ENCODE measurements at regions not wholly inside any gene's neighbourhood (a gene's known extent, or its start where the extent isn't known, plus 50 kb on each side); places are given as distances from the start of the nearest gene placed in this dataset.
A peak's percentile ranks its signal among the peaks of the same experiment; 100 is the strongest.

DNA sequence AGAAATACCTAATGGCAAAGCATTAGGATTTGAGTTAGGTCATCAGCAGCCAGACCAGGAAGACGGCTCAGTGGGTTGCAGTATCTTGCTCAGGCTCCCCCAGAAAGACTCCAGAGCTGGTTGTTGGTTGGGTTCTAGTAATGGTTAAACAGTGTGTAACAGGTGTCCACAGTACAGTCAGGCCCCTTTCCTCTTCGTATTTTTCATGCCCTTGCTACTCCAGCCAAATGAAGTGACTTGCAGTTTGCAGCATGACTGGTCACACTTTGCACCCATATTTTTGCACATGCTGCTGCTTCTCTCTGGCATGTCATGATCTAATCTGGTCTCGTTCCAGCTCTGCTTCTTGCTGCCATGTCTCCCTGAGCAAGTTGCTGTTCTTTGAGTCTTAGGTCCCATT, 60.6 kb upstream of the TRPC7 start:
- ATAC-seq (replicated peaks) (no peak), DNase-seq (no peak)
- no peak overlapping the region for H3K4me3 Mint-ChIP-seq
- peaks cover 0 to 6% of the 10 kb centered on the region in 2 donors for H3K9me3 Mint-ChIP-seq
- H3K4me1 Mint-ChIP-seq (ENCODE audit: low read depth in 2 of 2) = no peaks in the 10 kb centered on the region
- H3K27me3 Mint-ChIP-seq = no peaks in the 10 kb centered on the region
- no peaks in the 10 kb centered on the region for H3K36me3 Mint-ChIP-seq (ENCODE audit: insufficient read depth)
- H3K27ac Mint-ChIP-seq = no peak overlapping the region

- Mint-ChIP-seq H3K4me3 (no peak overlapping the region), H3K4me1 (ENCODE audit: low read depth in 2 of 2) (no peaks in the 10 kb centered on the region), H3K36me3 (ENCODE audit: insufficient read depth) (no peaks in the 10 kb centered on the region), H3K27me3 (no peaks in the 10 kb centered on the region), H3K27ac (no peak overlapping the region), H3K9me3 (peaks cover 0 to 6% of the 10 kb centered on the region in 2 donors)
- ATAC-seq (replicated peaks) (peak; percentile 39), DNase-seq (peak; percentile 20 to 40 (median 38))
These were observed 59.7 kb upstream of the TRPC7 start for GRCh38 chr5:136424835-136425584.

- H3K27ac Mint-ChIP-seq = no peak overlapping the region
- no peaks in the 10 kb centered on the region for H3K4me1 Mint-ChIP-seq (ENCODE audit: low read depth in 2 of 2)
- DNase-seq (no peak), ATAC-seq (replicated peaks) (no peak)
- no peaks in the 10 kb centered on the region for H3K27me3 Mint-ChIP-seq
- peaks cover 0 to 6% of the 10 kb centered on the region in 2 donors for H3K9me3 Mint-ChIP-seq
- H3K36me3 Mint-ChIP-seq (ENCODE audit: insufficient read depth) = no peaks in the 10 kb centered on the region
- H3K4me3 Mint-ChIP-seq = no peak overlapping the region
These were observed 58.7 kb upstream of the TRPC7 start for GRCh38 chr5:136423944-136424606.

- peaks cover 0 to 6% of the 10 kb centered on the region in 2 donors for H3K27me3 Mint-ChIP-seq
- H3K4me3 Mint-ChIP-seq = no peak overlapping the region
- no peak for DNase-seq
- H3K9me3 Mint-ChIP-seq = peaks cover 0 to 6% of the 10 kb centered on the region in 2 donors
- ATAC-seq (replicated peaks) = no peak
- H3K4me1 Mint-ChIP-seq (ENCODE audit: low read depth in 2 of 2) = no peaks in the 10 kb centered on the region
- no peaks in the 10 kb centered on the region for H3K36me3 Mint-ChIP-seq (ENCODE audit: insufficient read depth)
- no peak overlapping the region for H3K27ac Mint-ChIP-seq
These were observed 55.0 kb upstream of the TRPC7 start for GRCh38 chr5:136420168-136420898.

- H3K4me1 Mint-ChIP-seq (ENCODE audit: low read depth in 2 of 2) = no peaks in the 10 kb centered on the region
- ATAC-seq (replicated peaks) (no peak), DNase-seq (no peak)
- no peaks in the 10 kb centered on the region for H3K36me3 Mint-ChIP-seq (ENCODE audit: insufficient read depth)
- no peak overlapping the region for H3K27ac Mint-ChIP-seq
- H3K4me3 Mint-ChIP-seq = no peak overlapping the region
- H3K9me3 Mint-ChIP-seq = no peaks in the 10 kb centered on the region
- peaks cover 0 to 6% of the 10 kb centered on the region in 2 donors for H3K27me3 Mint-ChIP-seq
These were observed 53.0 kb upstream of the TRPC7 start for GRCh38 chr5:136418301-136418700.

Measured in effector memory CD8-positive, alpha-beta T cell (primary cell).